ENCODE measurements at regions not wholly inside any gene's neighbourhood (a gene's known extent, or its start where the extent isn't known, plus 50 kb on each side); places are given as distances from the start of the nearest gene placed in this dataset.

GRCh38 chr6:3615391-3616380 is 135.8 kb downstream of the PXDC1 start:
- TF ChIP-seq EZH2 (IDR thresholded peaks at IDR 0.05; ENCODE audit: borderline replicate concordance, low read length) (no peak), CTCF (conservative IDR thresholded peaks at IDR 0.05 in 1 of 2, IDR thresholded peaks at IDR 0.05 in 1 of 2; ENCODE audit: extremely low read depth in 1 of 2, insufficient read depth in 1 of 2, low read depth in 1 of 2, low read length in 2 of 2) (no peak)

Measured in mammary epithelial cell (primary cell).